Dedifferentiated amniotic fluid mesenchymal stem cell (primary cell): ENCODE measurements at regions not wholly inside any gene's neighbourhood (a gene's known extent, or its start where the extent isn't known, plus 50 kb on each side); places are given as distances from the start of the nearest gene placed in this dataset.
A peak's percentile ranks its signal among the peaks of the same experiment; 100 is the strongest.
"Not testable (repeated sequence)": the region's sequence is repeated elsewhere in the genome, so short reads cannot be mapped to it uniquely, and the experiment has no call there.

Source experiments
- DNase-seq: peaks from one replicate; pipeline ENCODE4 v3.0.0-alpha.2; 2016; ENCODE audit errors: extremely low spot score

GRCh38 chr2:192983173-192983572, 788.4 kb upstream of the TMEFF2 start:
- no peak for DNase-seq

GRCh38 chr2:192978395-192978794, 783.7 kb upstream of the TMEFF2 start:
- no peak for DNase-seq

DNA sequence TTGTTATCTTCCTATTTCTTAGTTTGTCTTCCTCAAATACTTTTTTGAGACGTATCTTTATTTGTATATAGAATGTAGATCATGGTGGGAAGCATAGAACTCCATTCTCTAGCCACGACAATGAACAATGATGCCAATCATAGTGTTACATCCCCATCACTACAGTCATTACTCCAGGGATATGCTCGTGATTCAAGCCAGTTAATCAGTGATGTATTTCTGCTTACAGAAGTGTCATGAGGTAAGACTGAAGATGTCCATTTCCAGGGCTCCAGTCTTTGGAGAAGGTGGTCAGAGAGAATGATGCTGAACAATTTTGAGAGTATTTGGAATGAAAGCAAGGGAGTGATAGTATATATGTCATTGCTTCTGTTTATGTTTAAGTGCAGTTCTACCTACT, 777.2 kb upstream of the TMEFF2 start:
- no peak for DNase-seq

GRCh38 chr2:192969055-192969454, 774.3 kb upstream of the TMEFF2 start:
- no peak for DNase-seq

DNA sequence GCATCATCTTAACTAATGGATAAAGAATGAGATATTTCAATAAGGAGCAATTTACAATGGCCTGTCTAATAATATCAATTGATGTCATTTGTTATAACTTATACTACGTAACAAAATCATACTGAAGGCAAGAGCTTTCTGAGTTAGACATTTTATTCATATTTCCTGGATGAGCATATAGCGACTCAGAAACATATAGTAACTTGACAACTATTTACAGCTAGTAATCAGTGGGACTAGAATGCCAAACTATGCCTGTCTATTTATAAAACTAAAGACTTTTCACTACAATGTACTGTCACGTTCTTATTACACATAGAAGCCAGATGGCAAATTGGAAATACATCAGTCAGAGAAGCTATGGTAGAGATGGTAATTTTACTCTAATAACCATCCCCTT, 766.2 kb upstream of the TMEFF2 start:
- DNase-seq: no peak

- DNase-seq: not testable (repeated sequence)
These were observed 763.9 kb upstream of the TMEFF2 start for GRCh38 chr2:192958615-192959014.

DNA sequence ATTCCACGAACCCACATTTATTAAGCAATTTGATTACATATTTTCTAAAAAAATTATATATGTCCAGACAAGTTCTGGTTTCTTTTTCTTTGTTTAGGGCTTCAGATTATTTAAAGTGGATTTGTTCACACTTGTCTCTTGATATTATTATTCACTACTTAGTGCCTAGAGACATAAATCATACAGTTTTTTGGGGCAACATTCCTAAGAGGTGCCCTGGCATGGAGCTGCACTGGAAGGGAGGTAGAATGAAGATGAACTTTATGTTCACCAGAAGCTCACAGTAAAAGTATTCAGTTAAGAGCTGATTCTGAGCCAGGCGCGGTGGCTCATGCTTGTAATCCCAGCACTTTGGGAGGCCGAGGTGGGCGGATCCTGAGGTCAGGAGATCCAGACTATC, 762.7 kb upstream of the TMEFF2 start:
- no peak for DNase-seq

DNA sequence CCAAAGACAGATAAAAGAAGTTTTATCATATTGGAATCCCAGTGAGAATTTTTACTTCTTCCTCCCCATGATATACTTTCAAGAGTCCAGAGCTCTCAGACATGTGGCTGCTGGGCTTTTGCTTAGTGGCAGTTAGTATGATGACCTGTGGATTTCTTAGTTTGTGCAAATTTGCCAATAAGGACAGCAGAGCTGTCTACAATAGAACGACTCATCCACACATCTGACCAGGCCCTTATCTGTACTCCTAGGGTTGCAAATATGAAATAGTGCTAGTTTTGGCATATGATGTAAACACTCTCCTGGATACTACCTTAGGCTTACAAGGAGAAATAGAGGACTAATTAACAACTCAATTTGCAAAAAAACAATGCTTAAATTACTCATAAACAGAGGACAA, 758.4 kb upstream of the TMEFF2 start:
- DNase-seq: no peak

DNA sequence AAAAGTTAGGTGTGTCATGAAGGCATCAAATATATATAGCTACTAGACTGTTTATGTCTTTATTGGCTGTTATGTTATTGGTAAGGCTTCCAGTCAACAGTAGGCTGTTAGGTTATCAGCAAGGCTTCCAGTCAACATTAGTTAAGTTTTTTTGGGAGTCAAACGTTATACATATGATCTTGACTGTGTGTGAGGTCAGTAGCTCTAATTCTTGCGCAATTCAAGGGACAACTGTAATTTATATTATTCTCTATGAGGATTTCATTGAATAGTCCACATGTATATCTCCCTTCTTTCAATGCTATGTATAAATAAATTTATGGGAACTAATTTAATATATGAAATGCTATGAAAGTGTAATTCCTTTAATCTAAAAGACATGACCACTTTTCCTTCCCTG, 757.5 kb upstream of the TMEFF2 start:
- no peak for DNase-seq

GRCh38 chr2:192948316-192948715, 753.6 kb upstream of the TMEFF2 start:
- no peak for DNase-seq

DNA sequence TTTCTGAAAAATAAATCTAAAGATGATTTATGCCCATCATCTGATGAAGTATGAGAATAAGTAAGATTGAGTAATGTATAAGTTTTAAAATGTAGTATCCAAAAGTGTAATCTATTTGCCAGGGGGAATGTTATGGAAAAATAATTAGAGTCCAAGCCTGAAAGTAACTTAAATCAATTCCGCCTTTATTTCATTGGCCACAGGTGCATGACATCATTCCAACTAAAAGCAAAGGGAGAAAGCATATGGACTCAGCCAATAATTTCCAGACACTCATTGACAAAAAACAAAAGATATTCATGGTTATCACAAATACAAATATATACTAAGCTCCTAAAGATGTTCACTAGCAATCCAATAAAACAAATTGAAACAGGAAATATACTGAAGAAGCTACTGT, 752.6 kb upstream of the TMEFF2 start:
- no peak for DNase-seq

DNA sequence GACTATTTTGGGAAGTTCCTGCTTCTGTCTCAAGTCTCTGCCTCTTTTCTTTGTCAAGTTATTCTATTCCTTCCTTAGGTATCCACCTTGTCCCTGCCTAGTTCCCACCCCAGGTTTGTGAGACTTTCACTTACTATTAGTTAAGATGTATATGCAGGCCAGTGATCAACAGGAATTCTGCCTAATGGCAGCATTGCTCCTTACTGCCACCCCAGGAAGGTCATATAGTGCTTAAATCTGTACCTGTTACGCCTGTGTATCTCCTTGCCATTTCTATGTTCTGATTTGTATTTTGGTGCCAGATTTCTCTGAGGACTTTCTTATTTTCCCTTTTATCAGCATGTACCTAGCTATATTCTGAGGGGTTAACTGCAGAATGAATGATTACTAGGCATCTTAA, 746.0 kb upstream of the TMEFF2 start:
- DNase-seq: no peak

- DNase-seq: no peak
These were observed 737.6 kb upstream of the TMEFF2 start for GRCh38 chr2:192932376-192932775.

- not testable (repeated sequence) for DNase-seq
These were observed 726.9 kb upstream of the TMEFF2 start for GRCh38 chr2:192921631-192922030.

DNA sequence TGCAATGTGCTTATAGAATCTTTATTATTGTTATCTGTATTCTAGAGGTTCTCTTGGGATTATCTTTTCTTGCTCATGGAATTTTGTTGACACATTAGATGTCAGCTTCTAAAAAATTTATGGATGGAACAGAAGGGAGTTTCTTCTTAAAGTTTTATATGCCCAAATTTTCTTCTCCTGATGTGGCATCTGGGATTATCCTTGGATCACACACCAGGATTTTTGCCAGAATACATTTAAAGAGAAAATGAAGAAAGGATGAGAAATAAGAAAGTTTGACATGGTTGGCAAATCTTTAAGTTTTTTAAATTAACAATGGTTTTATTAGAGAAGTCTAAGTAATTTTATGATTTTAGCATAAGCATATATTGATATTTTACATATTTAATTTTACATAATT, 706.7 kb upstream of the TMEFF2 start:
- no peak for DNase-seq

GRCh38 chr2:192899466-192899865, 704.7 kb upstream of the TMEFF2 start:
- no peak for DNase-seq

DNA sequence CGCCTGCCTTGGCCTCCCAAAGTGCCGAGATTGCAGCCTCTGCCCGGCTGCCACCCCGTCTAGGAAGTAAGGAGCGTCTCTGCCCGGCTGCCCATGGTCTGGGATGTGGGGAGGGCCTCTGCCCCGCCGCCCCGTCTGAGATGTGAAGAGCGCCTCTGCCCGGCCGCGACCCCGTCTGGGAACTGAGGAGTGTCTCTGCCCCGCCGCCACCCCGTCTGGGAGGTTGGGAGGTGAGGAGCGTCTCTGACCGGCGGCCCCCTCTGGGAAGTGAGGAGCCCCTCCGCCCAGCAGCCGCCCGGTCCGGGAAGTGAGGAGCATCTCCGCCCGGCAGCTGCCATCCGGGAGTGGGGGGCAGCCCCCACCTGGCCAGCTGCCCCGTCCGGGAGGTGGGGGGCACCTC, 699.2 kb upstream of the TMEFF2 start:
- not testable (repeated sequence) for DNase-seq

GRCh38 chr2:192888109-192888508, 693.4 kb upstream of the TMEFF2 start:
- no peak for DNase-seq

DNA sequence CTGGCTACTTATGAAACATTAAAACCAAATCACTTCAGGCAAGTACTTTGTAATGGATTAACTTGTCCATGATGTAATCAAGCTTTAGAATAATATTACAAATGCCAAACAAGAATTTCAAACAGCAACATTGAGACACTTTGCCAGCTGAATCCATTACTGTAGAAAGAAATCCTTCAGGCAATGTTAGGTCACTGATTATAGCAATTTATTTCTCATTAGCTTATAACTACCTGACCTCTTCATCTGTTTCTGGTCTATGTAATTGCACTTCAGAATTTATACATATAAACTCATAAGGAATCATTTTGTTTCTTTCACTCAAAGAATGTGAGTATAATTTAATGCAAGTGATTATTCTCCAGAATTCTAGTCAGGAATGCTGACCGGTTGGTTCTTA, 692.6 kb upstream of the TMEFF2 start:
- DNase-seq: peak; percentile 50

GRCh38 chr2:192886636-192887035, 691.9 kb upstream of the TMEFF2 start:
- no peak for DNase-seq

- no peak for DNase-seq
These were observed 690.9 kb upstream of the TMEFF2 start for GRCh38 chr2:192885569-192886160.

- DNase-seq: no peak
These were observed 682.4 kb upstream of the TMEFF2 start for GRCh38 chr2:192877159-192877558.

GRCh38 chr2:192876698-192877097, 682.0 kb upstream of the TMEFF2 start:
- no peak for DNase-seq

GRCh38 chr2:192854706-192855105, 660.0 kb upstream of the TMEFF2 start:
- no peak for DNase-seq

DNA sequence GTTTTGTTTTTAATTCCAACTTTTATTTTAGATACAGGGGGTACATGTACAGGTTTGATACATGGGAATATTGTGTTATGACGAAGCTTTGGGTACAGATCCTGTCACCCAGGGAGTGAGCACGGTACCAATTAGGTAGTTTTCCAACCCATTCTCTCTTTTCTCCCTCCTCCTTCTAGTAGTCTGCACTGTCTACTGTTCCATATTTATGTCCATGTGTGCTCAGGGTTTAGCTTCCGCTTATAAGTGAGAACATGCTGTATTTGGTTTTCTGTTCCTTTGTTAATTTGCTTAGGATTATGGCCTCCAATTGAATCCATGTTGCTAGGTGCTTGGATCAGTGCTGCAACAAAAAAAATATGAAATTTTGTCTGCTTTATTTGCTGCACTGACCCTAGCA, 659.3 kb upstream of the TMEFF2 start:
- no peak for DNase-seq
